GM21576 (cell line): ENCODE measurements at regions not wholly inside any gene's neighbourhood (a gene's known extent, or its start where the extent isn't known, plus 50 kb on each side); places are given as distances from the start of the nearest gene placed in this dataset.
"Not testable (repeated sequence)": the region's sequence is repeated elsewhere in the genome, so short reads cannot be mapped to it uniquely, and the experiment has no call there.

Experiments used
- ATAC-seq: cut with Tn5 transposase; IDR thresholded peaks from one replicate; pipeline ENCODE4 v1.9.1; 2021; ENCODE audit warnings: mild to moderate bottlenecking, moderate library complexity; ENCODE audit not compliant: unreplicated experiment

DNA sequence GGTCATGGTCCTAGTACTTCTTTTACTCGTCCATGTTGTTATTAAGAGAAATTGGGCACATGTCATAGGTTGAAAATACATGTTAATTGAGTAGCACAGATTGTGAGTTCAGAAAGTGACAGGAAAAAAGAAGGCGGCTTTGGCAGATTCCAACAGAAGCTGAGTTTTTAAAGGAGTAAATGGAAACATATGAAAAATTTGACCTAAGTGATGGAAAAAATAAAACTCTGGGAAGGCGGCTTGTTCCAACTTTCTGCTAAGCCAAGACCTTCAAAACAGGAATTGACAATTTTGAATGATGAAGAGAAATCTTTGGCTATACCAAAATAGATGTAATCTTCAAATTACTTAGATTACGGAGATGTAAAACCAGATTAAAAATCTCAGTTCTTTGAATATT is 868.0 kb downstream of the EPHA4 start:
- ATAC-seq: no peak

DNA sequence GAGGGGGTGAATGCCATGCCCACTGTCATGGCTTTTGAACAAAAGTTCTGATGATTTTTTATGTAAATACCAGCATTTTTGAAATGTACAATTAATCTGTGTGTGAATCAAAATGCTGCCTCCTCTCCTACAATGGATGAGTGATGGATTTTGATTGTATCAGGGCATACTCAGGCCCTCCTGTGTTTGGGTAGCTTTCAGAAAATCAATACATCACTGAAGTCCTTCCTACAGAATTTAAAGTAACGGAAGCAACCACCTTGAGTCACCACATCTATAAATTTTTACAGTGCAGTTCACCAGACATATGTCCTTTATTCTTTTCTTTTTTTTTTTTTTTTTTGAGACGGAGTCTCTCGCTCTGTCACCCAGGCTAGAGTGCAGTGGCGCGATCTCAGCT is 867.3 kb downstream of the EPHA4 start:
- no peak for ATAC-seq

DNA sequence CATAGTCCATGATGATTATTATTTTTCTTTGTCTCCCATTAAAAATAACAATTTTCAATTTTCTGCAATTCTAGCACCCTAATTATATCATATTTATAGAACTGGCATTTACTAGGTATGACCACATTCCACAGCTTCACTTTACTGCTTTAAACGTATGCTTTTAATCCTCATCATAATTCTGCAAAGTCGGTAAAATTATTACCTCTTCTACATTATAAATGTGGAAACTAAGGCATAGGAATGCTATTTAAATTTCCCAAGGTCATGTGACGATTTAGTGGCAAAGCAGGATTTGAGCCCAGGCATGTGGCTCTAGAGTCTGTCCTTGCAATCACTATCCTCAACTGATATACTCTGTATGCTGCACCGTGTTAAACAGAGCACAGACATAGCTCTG is 866.4 kb downstream of the EPHA4 start:
- ATAC-seq: no peak

DNA sequence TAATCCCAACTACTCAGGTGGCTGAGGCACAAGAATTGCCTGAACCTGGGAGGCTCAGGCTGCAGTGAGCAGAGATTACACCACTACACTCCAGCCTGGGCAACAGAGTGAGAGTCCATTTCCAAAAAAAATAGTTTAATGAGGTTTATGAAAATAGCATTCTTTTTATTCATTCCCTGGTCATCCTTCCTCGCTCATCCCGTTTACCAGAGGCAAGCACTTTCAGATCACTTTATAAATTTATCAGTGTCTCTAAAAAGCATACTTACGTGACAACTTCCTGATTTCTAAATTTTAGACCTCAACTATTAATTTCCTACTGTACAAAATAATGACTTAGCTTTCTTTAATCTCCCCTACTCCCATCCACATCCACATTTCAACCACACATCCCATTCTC is 864.8 kb downstream of the EPHA4 start:
- ATAC-seq: no peak

DNA sequence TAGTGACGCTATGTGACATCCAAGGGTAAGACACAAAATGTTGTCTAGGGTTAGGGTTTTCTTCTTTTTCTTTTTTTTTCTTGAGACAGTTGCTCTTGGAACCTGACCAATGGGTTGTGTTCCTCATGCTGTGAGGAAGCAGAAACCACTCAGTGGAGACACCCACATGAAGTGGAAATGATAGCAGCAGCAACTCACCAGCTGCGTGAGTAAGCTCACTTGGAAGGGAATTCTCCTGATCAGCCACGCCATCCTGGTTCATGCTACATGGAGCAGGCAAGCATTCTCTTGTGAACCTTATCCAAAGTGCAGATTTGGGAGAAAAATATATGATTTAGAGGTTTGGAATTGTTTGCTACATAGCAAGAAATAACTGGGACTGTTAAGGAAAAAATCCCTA is 863.7 kb downstream of the EPHA4 start:
- no peak for ATAC-seq

DNA sequence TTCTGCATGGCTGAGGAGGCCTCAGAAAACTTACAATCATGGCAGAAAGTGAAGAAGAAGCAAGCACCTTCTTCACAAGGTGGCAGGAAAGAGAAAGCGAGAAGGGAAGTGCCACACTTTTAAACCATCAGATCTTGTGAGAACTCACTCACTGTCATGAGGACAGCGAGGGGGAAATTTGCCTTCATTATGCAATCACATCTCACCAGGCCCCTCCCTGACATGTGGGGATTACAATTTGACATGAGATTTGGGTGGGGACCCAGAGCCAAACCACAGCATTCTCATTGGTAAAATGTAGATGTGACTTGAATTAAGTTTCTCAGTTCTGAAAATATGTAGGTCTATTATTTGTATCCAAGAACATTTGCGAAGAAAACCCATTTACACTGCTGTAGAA is 854.8 kb downstream of the EPHA4 start:
- no peak for ATAC-seq

DNA sequence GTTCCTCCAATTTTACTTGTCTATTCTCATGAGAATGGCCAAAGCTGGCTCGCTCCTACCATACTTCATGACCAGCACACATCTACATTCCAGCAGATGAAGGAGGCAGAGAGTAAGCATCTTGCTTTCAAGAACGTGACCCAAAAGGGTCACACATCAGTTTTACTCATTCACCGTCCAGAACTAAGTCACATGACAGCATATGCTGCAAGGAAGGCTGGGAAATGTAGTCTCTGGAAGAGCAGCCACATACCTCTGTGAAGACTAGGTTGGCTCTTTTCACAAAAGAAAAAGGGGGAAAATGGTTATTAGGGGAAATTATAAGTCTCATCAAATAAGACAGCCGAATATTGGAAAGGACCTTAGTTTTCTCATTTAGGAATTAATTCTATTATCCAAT is 835.3 kb downstream of the EPHA4 start:
- ATAC-seq: no peak

DNA sequence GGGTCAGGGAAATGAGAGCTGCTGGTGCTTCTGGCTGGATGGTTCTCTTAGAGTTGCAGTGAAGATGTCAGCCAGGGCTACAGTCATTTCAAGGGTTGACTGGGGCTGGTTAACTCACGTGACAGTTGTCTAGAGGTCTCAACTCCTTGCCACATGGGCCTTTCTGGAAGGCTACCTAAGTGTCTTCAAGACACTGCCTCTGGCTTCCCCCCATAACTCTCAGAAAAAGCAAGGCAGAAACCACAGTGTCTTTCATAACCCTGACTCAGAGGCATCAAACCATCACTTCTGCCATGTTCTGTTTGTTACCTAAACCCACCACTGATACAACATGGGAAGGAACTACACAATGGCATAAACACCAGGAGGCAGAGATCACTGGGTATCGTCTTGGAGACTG is 828.9 kb downstream of the EPHA4 start:
- ATAC-seq: no peak

DNA sequence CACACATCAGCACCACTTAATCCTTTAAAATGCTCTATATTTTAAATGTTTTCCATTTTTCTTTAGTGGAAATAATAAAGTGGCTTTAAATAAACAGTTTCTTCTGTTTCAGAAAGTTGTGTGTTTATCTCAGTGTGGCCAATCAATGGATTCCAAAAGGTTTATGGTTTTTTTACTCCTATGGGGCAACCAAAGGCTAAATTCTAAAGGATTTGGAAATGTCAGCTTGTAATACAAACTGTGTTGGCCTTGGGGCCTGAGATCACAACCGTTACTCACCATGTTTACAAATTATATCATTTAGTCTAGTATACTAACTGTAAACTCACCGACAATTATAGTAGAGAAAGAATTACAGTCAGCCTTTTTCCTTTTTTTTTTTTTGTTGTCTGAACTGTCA is 827.2 kb downstream of the EPHA4 start:
- ATAC-seq: no peak

DNA sequence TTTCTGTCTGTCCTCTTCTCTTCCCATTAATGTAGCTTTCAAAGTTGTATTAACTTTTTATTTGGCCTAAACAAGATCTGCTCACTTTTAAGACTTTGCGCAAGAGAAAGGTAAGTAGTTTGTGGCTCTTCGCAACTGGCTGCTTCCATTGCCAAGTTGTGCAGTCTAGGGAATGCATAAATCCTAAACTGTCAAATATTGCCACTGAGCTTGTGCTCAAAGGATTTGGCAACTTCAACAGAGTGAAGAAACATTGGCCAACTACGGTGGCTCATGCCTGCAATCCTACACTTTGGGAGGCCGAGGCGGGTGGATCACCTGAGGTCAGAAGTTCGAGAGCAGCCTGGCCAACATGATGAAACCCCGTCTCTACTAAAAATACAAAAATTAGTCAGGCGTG is 826.4 kb downstream of the EPHA4 start:
- ATAC-seq: no peak

DNA sequence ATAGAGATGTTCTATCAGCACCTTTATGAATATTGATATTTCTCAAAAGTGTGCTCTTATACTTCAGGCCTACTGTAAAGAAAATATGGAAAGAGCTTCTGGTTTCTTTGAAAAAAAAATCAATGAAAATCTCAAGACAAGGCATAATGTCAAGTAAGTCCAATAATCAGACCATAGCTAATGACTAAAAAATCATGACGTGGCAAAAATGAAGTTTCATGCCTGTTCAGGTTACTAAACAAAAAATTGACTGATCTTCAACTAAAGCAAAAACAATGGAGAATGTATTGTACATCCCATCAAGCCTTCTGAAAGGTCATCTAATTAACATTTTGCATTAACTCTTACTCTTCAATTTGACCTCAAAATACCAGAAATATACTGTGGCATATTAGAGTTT is 824.4 kb downstream of the EPHA4 start:
- no peak for ATAC-seq

DNA sequence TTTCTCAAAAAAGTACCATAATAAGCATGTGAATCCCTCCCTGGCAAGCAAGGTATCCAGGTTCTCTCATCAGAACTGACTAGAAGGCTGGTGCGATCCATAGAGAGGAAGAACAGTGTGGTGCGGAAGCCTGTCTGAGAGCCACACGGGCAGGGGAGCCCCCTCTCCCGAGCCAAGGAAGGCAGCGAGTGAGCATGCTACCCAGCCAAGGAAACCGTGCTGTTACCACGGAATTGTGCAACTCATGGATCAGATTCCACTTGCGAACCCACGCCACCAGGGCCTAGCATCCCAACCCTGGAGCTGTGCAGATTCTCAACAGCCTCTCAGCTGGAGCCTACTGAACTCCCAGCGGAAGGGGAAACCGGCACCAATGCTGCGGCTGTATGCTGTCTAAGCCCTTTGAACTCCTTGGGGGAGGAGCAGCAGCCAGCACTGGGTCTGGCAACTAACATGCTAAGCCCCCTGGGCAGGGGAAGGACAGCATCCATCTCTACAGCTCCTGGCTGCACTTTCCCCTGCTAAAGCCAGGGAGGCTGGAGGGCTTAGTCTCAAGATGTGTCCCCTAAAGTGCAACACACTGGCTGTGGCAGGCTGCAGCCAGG is 823.1 kb downstream of the EPHA4 start:
- no peak for ATAC-seq

DNA sequence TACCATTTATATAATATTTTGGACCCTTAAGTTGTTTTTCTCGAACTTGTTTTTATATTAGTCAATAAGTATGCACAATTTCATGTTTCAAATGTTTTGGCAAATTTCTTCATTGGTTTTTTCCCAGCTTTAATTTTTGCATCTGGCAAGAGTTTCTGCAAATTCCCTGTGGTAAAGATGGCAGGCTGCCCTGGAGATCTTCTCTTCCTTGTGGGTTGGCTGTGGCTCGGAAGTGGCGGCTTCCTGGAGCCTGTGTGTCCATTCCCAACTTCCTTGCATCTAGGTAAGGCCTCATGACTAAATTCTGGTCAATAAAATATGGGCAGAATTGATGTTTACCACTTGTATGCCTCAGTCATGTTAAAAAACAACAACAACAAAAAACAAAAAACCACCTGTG is 818.6 kb downstream of the EPHA4 start:
- ATAC-seq: no peak

DNA sequence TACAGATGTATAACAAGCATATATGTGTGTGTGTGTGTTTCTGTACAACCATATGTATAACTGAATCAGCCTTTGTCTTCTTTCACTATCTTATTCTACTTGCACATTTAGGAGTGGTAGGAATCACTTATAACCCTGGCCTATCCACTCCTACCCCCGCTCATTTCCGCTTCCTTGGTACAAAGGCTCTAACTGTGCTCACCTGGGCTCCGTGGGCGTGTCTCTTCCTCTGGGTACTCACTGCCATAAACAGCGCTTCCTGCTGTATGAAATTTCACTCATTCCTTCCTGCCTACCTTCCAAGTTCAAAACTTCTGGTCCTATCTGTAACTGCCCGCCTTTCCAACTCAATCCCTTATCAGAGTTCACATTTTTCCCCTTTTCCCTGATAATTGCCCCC is 815.5 kb downstream of the EPHA4 start:
- ATAC-seq: no peak

DNA sequence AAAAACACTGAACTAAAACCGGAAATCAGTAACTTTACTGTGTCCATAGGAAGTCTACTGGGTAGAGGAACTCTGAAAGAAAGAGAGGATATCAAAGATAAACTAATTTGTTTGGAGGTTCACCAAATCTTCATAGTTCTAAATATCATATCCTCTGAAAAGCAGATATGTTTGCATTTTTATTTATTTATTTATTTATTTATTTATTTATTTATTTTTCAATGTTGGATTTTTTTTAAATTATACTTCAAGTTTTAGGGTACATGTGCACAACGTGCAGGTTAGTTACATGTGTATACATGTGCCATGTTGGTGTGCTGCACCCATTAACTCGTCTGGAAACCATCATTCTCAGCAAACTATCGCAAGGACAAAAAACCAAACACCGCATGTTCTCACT is 813.7 kb downstream of the EPHA4 start:
- ATAC-seq: not testable (repeated sequence)

DNA sequence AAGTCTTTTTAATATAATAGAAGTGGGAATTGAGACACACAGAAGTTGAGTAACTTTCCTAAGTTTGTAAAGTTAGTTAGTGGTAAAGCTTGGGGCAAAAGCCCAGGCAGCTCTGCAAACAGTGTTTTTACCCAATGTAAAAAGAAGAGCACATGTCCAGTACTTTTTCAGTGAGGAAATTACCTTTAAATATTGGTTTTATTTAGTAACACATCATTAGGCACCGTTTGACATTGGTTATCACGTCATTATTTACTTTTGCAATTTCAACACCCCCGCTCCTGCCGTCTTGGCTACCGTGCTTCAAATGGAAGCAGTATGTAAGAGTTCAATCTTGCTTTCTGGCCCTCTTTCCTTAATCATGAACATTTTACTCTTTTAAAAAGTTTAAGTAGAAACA is 807.9 kb downstream of the EPHA4 start:
- ATAC-seq: no peak

DNA sequence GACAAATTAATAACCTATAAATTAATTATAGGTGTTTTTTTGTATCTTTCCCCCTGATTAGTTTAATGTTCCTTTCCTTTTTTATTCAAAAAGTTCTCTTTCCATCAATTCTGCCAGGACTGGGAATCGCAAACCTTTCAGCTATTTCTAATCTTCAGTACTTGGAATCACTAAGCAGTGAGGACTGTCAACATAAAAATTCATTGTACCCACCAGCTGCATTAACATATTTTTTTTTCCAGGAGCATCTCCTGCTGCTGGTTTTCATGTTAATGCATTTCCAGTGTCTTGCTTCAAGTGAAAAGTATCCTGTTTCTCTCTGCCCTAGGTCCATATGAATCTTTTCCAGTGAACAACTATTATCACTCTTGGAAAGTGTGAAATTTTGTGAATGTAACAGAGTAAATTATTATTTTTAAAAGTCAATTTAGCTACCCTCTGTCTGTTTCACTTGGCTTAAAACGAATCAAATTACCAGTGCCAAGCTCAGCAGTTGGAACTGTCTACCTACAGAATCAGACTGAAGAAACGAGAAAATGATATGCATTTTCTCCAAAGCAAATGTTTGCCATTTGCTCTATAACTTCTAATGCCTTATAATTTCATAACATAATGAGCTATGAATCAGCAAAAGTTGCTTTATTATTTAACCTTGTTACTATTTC is 804.4 kb downstream of the EPHA4 start:
- ATAC-seq: no peak

DNA sequence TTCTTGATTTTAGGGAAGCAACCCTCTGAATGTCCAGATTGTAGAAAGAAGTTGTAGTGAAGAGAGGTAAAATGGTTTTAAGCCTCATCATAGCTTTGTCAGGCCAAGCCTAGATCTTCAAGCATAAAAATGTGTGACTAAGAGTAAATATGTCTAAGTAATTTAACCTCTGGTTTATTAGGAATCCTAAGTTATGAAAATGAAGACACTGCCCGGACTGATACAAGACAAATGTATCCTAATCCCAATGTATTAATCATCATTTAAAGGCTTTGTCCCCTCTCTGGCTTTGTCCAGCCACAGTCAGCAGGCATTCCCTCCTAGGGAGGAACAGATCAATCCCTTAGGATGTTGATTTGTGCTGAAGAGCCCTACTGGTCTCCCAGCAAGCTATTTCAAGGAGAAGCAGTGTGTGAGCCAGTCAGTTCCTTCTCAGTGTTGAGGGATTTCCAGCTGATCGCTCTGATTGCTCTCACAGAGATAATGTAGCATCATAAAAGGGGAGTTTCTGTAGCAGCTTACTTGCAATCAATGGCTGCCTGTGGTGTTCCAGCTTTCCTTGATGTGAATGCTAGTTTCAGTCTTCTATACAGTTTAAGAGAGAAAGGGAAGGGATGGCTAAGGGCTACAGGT is 796.1 kb downstream of the EPHA4 start:
- no peak for ATAC-seq

DNA sequence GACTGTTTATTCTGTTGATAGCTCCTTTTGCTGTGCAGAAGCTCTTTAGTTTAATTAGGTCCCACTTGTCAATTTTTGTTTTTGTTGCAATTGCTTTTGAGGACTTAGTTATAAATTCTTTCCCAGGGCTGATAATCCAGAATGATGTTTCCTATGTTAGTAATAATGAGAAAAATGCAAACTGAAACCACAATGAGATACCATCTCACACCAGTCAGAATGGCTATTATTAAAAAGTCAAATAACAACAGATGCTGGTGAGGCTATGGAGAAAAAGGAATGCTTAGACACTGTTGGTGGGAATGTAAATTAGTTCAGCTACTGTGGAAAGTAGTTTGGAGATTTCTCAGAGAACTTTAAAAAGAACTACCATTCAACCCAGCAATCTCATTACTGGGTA is 793.0 kb downstream of the EPHA4 start:
- not testable (repeated sequence) for ATAC-seq

DNA sequence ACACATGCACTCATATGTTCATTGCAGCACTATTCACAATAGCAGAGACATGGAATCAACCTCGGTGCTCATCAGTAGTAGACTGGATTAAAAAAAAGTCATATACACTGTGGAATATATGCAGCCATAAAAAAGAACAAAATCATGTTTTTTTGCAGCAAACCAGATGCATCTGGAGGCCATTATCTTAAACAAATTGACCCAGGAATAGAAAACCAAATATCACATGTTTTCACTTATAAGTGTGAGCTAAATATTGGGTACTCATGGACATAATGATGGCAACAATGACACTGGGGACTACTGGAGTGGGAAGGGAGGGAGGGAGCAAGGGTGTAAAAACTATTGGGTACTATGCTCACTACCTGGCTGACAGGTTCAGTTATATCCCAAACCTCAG is 792.6 kb downstream of the EPHA4 start:
- ATAC-seq: no peak

DNA sequence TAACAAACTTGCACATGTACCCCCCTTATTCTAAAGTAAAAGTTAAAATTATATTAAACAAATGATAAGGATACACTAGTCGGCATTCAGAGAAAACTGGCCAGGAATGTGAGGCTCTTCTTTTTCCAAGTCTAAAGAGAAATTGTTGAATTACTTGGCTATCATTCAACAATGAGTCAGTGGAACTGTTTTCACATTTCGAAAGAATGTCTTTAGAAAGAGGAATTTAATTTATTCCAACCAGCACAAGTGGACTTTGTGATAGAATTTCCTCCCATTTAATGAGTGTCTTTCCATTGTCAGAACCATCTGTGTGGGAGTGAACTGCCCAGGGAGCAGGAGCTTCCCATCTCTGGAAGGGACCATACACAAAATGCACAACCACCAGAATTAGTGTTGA is 792.2 kb downstream of the EPHA4 start:
- no peak for ATAC-seq

DNA sequence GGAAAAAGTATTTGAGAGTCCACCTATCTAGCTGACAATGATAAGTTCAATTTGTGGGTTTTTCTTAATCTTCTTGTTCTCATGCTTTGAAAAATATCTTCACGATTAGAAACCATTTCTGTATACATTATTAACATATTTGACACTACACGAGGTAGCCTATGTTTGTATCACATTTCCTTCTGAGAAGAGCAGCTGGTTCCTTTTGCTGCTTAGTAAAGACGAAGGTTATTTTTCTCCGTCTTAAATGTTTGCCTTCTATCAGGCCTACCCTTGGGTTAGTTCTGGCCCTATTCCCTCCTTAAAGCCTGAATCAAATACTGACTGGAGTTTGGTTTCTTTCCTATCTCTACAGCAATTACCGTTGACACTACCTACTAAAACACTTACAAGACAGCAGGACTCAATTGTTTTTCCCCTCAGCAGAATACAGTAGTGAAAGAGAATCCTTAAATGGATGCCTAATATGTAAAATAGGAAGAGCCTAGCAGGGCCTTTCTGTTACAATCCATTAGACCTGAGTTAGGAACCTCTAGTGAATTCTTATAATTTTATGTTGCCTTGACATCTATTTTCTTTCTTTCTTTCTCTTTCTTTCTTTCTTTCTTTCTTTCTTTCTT is 790.4 kb downstream of the EPHA4 start:
- no peak for ATAC-seq
